ENCODE measurements at regions not wholly inside any gene's neighbourhood (a gene's known extent, or its start where the extent isn't known, plus 50 kb on each side); places are given as distances from the start of the nearest gene placed in this dataset.

GRCh38 chr2:203809991-203810510 lies 57.5 kb upstream of the CTLA4 start:
- TF ChIP-seq, protein P1, sequence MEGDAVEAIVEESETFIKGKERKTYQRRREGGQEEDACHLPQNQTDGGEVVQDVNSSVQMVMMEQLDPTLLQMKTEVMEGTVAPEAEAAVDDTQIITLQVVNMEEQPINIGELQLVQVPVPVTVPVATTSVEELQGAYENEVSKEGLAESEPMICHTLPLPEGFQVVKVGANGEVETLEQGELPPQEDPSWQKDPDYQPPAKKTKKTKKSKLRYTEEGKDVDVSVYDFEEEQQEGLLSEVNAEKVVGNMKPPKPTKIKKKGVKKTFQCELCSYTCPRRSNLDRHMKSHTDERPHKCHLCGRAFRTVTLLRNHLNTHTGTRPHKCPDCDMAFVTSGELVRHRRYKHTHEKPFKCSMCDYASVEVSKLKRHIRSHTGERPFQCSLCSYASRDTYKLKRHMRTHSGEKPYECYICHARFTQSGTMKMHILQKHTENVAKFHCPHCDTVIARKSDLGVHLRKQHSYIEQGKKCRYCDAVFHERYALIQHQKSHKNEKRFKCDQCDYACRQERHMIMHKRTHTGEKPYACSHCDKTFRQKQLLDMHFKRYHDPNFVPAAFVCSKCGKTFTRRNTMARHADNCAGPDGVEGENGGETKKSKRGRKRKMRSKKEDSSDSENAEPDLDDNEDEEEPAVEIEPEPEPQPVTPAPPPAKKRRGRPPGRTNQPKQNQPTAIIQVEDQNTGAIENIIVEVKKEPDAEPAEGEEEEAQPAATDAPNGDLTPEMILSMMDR (IDR thresholded peaks at IDR 0.05 in 2 of 3, conservative IDR thresholded peaks at IDR 0.05 in 1 of 3; ENCODE audit: control insufficient read depth in 2 of 3, extremely low read depth in 1 of 3, insufficient read depth in 1 of 3, low read depth in 3 of 3, low read length in 3 of 3): no peak
- no peak for TF ChIP-seq TCF12 (IDR thresholded peaks at IDR 0.05; ENCODE audit: low read depth, low read length)
